ENCODE measurements at regions not wholly inside any gene's neighbourhood (a gene's known extent, or its start where the extent isn't known, plus 50 kb on each side); places are given as distances from the start of the nearest gene placed in this dataset.

GRCh38 chr17:5757314-5757907 is 173.1 kb upstream of the NLRP1 start:
- whole genome bisulfite sequencing: 68% methylated on average over 3 of the region's 8 CpGs
- Histone ChIP-seq H3K4me1 (no peaks in the 10 kb centered on the region), H3K27me3 (peaks cover 0 to 59% (median 3%) of the 10 kb centered on the region in 4 donors), H3K4me3 (no peak overlapping the region), H3K27ac (replicated peaks in 1 of 4) (no peak overlapping the region), H3K9me3 (no peaks in the 10 kb centered on the region), H3K36me3 (no peaks in the 10 kb centered on the region)
- no peak for TF ChIP-seq POLR2A (IDR thresholded peaks at IDR 0.05; ENCODE audit: low read depth)
- no peak for TF ChIP-seq CTCF (IDR thresholded peaks at IDR 0.05)
- no peak for TF ChIP-seq EP300 (IDR thresholded peaks at IDR 0.05)
- TF ChIP-seq POLR2AphosphoS5 (IDR thresholded peaks at IDR 0.05): no peak
- intact Hi-C loops (cut with DNase I): no loop called here
- DNase-seq (ENCODE audit: extremely low spot score): no peak

DNA sequence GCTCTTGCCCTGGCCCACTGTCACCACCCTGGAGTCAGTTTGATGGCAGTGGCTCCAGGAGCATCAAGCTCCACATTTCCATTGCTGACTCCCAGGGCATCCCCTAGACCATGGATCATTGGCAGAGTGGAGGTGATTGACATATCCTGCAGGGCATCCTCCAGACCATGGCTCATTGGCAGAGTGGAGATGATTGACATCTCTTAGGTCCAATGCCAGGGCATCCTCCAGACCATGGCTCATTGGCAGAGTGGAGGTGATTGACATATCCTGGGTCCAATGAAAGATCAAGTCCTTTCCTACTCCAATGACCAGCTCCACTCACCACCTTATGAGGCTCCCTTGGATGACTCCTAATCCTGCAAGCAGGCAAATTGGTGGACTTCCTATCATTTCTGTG is 174.3 kb upstream of the NLRP1 start:
- DNase-seq (ENCODE audit: extremely low spot score): no peak
- Histone ChIP-seq H3K4me1 (no peaks in the 10 kb centered on the region), H3K9me3 (no peaks in the 10 kb centered on the region), H3K27ac (replicated peaks in 1 of 4) (no peak overlapping the region), H3K27me3 (peaks cover 0 to 62% (median 3%) of the 10 kb centered on the region in 4 donors), H3K4me3 (no peak overlapping the region), H3K36me3 (no peaks in the 10 kb centered on the region)
- intact Hi-C loops (cut with DNase I): no loop called here
- TF ChIP-seq EP300 (IDR thresholded peaks at IDR 0.05) (no peak), POLR2AphosphoS5 (IDR thresholded peaks at IDR 0.05) (no peak), POLR2A (IDR thresholded peaks at IDR 0.05; ENCODE audit: low read depth) (no peak), CTCF (IDR thresholded peaks at IDR 0.05) (no peak)

DNA sequence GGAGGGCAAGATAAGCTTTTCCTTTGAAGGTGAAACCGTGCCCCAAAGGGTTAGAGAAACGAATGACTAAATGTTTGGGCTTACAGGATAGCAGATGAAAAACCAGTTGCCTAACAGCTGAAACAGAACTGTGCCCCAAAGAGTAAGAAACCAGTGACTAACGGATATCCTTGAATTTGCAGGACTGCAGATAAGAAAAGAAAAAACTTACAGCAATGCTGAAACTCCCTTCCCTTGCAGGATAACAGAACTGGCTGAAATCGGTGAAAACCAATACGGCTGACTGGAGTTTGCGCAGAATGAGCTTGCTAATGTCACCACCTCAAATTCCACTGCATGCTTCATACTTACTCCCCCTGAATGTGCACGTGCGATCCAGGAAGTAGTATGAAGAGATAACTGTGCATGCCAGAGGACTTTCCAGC is 175.2 kb upstream of the NLRP1 start:
- H3K27me3 ChIP-seq: peaks cover 0 to 59% (median 3%) of the 10 kb centered on the region in 4 donors
- H3K27ac ChIP-seq (replicated peaks in 1 of 4): no peak overlapping the region
- TF ChIP-seq POLR2AphosphoS5 (IDR thresholded peaks at IDR 0.05): no peak
- no peak for TF ChIP-seq CTCF (IDR thresholded peaks at IDR 0.05)
- no peak for TF ChIP-seq EP300 (IDR thresholded peaks at IDR 0.05)
- no peak for TF ChIP-seq POLR2A (IDR thresholded peaks at IDR 0.05; ENCODE audit: low read depth)
- no peaks in the 10 kb centered on the region for H3K4me1 ChIP-seq
- no peak overlapping the region for H3K4me3 ChIP-seq
- 62% methylated on average over 8 of the region's 8 CpGs for WGBS
- H3K36me3 ChIP-seq: no peaks in the 10 kb centered on the region
- no peak for DNase-seq (ENCODE audit: extremely low spot score)
- H3K9me3 ChIP-seq: no peaks in the 10 kb centered on the region
- intact Hi-C loops (cut with DNase I): no loop called here

- TF ChIP-seq CTCF (IDR thresholded peaks at IDR 0.05) (no peak), EP300 (IDR thresholded peaks at IDR 0.05) (no peak), POLR2AphosphoS5 (IDR thresholded peaks at IDR 0.05) (no peak)
- Histone ChIP-seq H3K9me3 (no peaks in the 10 kb centered on the region), H3K4me3 (no peak overlapping the region), H3K27ac (replicated peaks in 1 of 4) (no peak overlapping the region), H3K4me1 (no peaks in the 10 kb centered on the region), H3K36me3 (no peaks in the 10 kb centered on the region), H3K27me3 (peaks cover 0 to 64% (median 0%) of the 10 kb centered on the region in 4 donors)
- intact Hi-C loops (cut with DNase I): no loop called here
- WGBS: 56% methylated on average over 2 of the region's 2 CpGs
- no peak for DNase-seq (ENCODE audit: extremely low spot score)
These were observed 177.9 kb upstream of the NLRP1 start for GRCh38 chr17:5762191-5762590.

Data from esophagus muscularis mucosa (tissue), 4 donors.